ENCODE measurements at regions not wholly inside any gene's neighbourhood (a gene's known extent, or its start where the extent isn't known, plus 50 kb on each side); places are given as distances from the start of the nearest gene placed in this dataset.

DNA sequence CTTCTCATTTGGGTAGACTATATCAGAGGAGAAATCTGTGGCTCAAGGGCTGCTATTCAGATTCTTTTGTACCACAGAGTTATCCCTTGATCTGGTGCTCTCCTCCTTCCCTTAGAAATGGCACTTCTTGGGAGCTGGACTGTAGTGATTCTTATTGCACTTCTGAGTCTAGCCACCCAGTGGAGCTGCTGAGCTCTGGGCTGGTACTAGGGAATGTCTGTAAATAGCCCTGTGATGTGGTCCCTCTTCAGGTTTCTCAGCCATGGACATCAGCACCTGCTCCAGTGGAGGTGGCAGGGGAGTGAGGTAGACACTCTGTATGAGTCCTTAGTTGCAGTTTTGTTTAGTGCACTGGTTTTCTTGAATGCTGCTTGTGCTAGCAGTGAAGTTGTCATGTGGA lies 1292.6 kb downstream of the SI start:
- Histone ChIP-seq H3K27me3 (no peaks in the 10 kb centered on the region), H3K4me1 (no peaks in the 10 kb centered on the region), H3K4me3 (replicated peaks in 1 of 3) (no peak overlapping the region), H3K27ac (no peak overlapping the region), H3K9me3 (no peaks in the 10 kb centered on the region), H3K36me3 (no peaks in the 10 kb centered on the region)
- TF ChIP-seq POLR2A (IDR thresholded peaks at IDR 0.05), result no peak
- TF ChIP-seq, protein P1, sequence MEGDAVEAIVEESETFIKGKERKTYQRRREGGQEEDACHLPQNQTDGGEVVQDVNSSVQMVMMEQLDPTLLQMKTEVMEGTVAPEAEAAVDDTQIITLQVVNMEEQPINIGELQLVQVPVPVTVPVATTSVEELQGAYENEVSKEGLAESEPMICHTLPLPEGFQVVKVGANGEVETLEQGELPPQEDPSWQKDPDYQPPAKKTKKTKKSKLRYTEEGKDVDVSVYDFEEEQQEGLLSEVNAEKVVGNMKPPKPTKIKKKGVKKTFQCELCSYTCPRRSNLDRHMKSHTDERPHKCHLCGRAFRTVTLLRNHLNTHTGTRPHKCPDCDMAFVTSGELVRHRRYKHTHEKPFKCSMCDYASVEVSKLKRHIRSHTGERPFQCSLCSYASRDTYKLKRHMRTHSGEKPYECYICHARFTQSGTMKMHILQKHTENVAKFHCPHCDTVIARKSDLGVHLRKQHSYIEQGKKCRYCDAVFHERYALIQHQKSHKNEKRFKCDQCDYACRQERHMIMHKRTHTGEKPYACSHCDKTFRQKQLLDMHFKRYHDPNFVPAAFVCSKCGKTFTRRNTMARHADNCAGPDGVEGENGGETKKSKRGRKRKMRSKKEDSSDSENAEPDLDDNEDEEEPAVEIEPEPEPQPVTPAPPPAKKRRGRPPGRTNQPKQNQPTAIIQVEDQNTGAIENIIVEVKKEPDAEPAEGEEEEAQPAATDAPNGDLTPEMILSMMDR (IDR thresholded peaks at IDR 0.05), result no peak
- intact Hi-C loops (cut with DNase I), result no loop called here
- DNase-seq, result no peak

DNA sequence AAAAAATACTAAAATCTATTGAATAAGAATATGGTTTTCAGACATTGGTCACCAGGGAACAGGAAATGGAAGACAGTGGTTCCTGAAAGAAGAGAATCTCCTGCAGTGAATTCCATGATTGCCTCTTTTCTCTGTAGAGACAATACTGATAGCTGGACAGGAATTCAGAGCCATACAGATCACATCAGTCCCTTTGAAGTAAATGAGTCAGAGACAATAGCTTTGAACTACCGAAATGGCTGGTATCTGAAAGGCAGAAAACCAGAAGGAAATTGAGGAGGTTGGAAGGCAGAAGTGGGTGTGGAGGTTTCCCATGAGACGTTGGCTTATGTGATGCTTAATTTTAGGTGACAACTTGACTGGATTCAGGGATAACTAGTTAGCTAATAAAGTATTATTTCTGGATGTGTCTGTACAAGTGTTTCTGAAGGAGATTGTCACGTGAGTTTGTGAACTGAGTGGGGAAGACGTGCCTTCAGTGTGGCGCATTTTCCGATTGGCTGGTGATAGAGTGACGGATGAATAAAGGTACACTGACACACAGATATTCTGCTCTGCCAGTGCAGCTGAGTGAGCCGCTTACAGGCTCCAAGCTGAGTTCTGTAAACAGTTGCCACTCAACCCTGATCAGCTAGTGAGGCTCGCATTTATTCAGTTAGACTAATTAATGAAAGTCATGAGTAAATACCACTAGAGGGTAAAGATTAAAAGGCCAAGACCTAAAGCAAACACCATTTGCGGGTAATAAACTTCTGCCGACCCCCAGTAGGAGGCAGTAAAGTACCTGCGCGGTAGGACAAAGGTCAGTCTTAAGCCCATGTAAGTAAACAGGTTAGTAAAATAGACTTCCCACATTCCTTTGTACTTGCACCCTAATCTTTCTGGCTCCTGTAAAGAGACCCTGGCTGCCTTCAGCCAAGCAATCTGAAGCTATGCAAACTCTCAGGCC lies 1298.6 kb downstream of the SI start:
- Histone ChIP-seq H3K27ac (no peak overlapping the region), H3K36me3 (no peaks in the 10 kb centered on the region), H3K4me1 (no peaks in the 10 kb centered on the region), H3K27me3 (no peaks in the 10 kb centered on the region), H3K4me3 (replicated peaks in 1 of 3) (no peak overlapping the region), H3K9me3 (no peaks in the 10 kb centered on the region)
- TF ChIP-seq, protein P1 (IDR thresholded peaks at IDR 0.05), result no peak
- no peak for TF ChIP-seq POLR2A (IDR thresholded peaks at IDR 0.05)
- intact Hi-C loops (cut with DNase I), result no loop called here
- 43 to 45% methylated on average over 13 of the region's 13 CpGs for WGBS, 2 donors
- no peak for DNase-seq

DNA sequence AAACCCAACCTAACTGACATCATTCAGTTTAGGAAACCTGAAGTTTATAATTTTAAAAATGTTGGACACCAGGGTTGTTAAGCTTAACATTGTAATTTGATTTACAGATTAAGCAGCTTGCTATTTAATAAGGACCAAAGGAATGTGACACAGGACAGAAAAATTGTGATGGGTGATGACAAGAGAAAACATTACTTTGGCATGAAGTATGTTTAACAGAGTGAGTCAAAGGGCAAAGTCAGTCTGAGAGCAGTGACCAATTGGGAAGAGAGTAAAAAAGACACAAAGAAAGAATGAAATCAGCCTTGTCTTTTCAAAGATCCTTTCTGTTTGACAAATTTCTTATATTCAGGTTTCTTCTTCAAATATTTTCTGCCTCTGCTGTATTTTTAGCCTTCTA lies 1301.6 kb downstream of the SI start:
- H3K27me3 ChIP-seq, result no peaks in the 10 kb centered on the region
- H3K4me1 ChIP-seq, result no peaks in the 10 kb centered on the region
- H3K4me3 ChIP-seq (replicated peaks in 1 of 3), result no peak overlapping the region
- TF ChIP-seq, protein P1 (IDR thresholded peaks at IDR 0.05), result no peak
- TF ChIP-seq POLR2A (IDR thresholded peaks at IDR 0.05), result no peak
- no peak overlapping the region for H3K27ac ChIP-seq
- no peaks in the 10 kb centered on the region for H3K9me3 ChIP-seq
- H3K36me3 ChIP-seq, result no peaks in the 10 kb centered on the region
- no peak for DNase-seq
- intact Hi-C loops (cut with DNase I), result no loop called here

DNA sequence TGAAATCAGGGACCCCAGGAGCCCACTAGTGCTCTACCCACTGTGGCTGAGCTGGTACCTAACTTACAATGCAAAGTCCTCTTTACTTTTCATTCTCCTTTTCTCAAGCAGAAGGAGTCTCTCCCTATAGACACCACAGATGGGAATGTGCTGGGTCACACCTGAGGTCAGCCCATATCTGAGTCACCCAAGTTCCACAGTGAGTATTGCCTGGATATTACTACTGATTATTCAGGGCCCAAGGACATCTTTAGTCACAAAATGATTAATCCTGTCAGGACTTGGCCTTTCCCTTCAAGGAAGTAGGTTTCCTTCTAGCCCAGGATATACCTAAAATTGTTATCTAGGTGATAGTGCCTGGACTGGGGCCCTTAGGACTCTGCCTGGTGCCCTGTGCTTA lies 1305.2 kb downstream of the SI start:
- Histone ChIP-seq H3K27ac (no peak overlapping the region), H3K27me3 (no peaks in the 10 kb centered on the region), H3K4me1 (no peaks in the 10 kb centered on the region), H3K36me3 (no peaks in the 10 kb centered on the region), H3K4me3 (replicated peaks in 1 of 3) (no peak overlapping the region), H3K9me3 (no peaks in the 10 kb centered on the region)
- intact Hi-C loops (cut with DNase I), result no loop called here
- TF ChIP-seq POLR2A (IDR thresholded peaks at IDR 0.05), result no peak
- TF ChIP-seq, protein P1 (IDR thresholded peaks at IDR 0.05), result no peak
- DNase-seq, result no peak

DNA sequence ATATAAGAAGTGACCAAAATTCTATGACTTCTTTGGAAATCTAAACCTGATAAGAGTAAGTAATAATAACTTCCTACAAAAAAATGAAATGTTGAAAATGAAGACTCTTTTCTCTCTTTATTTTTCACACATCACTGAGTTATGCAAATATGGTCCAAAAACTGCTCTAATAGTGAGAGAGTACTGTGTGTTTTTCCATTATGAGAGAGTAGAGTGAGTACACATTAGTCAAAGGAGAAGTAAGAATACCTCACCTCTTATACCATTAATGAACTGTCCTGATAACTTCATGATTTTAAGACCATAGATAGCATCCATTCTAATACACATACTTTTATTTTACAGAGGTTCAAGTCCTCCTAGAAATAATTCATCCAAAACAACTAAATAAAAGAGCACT lies 1310.2 kb downstream of the SI start:
- no peak overlapping the region for H3K4me3 ChIP-seq (replicated peaks in 1 of 3)
- no peaks in the 10 kb centered on the region for H3K36me3 ChIP-seq
- H3K4me1 ChIP-seq, result no peaks in the 10 kb centered on the region
- DNase-seq, result no peak
- H3K27me3 ChIP-seq, result no peaks in the 10 kb centered on the region
- H3K9me3 ChIP-seq, result no peaks in the 10 kb centered on the region
- no peak overlapping the region for H3K27ac ChIP-seq
- no peak for TF ChIP-seq POLR2A (IDR thresholded peaks at IDR 0.05)
- TF ChIP-seq, protein P1 (IDR thresholded peaks at IDR 0.05), result no peak
- intact Hi-C loops (cut with DNase I), result no loop called here
